HG03159 (cell line): ENCODE measurements at regions not wholly inside any gene's neighbourhood (a gene's known extent, or its start where the extent isn't known, plus 50 kb on each side); places are given as distances from the start of the nearest gene placed in this dataset.

ENCODE experiments used
- ATAC-seq: cut with Tn5 transposase; IDR thresholded peaks from one replicate; pipeline ENCODE4 v1.9.1; 2021; ENCODE audit warnings: mild to moderate bottlenecking, moderate library complexity; ENCODE audit not compliant: unreplicated experiment

- no peak for ATAC-seq
Measured at GRCh38 chr5:18027241-18027867, 393.1 kb downstream of the TAF11L14 start.

GRCh38 chr5:18028036-18028435 is 393.8 kb downstream of the TAF11L14 start:
- no peak for ATAC-seq

DNA sequence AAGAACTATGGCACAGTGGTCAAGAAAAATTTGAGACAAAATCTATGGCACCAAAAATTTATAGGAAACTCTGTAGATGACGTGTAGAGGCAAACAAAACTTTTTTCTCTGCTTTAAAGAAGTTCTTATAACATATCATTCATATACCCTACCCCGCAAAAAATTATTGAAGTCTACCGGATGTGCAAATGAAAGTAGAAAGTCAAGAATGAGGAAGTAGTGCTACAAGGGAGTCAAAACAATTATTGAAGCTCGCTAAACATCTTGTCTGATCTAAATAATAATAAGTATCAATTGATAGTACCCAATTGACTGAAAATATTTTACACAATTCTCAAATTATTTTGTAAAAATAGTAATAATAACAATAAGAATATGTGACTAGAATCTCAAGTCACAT is 398.5 kb downstream of the TAF11L14 start:
- peak; percentile 63 for ATAC-seq

DNA sequence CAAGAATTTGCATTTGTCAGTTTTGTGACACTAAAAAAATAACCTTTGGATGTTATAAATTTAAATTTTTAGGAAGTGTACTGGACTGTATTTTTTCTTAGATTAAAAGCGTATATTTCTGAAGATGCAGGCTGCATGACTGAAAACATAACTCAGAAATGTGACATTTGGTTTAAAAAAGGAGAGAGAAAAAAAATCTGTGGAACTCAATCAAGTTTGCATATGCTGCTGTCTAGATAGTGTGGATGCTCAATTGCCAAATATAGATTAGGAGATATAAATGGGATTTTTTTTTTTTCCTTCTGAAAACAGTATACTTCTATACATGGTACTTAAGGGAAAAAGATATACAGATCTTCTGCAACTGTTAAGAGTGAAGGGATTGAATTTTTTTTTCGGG is 402.3 kb downstream of the TAF11L14 start:
- ATAC-seq, result no peak

GRCh38 chr5:18037718-18038117 is 403.5 kb downstream of the TAF11L14 start:
- no peak for ATAC-seq

DNA sequence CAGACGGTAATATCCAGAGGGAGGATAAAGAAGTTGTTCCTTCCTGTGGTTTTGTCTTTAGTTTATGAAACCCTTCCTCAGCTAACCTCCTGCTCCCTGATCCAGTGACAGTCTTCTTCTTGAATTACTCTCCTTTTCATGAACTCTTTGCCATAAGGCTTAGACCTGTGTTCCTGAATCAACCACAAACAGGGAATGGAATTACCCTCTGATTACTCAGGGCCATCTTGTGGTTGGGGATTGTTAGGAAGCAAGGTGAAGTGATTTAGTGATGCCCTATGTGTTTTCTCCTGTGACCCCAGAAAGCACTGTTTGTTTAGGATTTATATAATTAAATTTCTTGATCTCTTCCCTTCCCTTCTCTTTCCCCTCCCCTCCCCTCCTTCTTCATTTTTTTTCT is 409.1 kb downstream of the TAF11L14 start:
- no peak for ATAC-seq

DNA sequence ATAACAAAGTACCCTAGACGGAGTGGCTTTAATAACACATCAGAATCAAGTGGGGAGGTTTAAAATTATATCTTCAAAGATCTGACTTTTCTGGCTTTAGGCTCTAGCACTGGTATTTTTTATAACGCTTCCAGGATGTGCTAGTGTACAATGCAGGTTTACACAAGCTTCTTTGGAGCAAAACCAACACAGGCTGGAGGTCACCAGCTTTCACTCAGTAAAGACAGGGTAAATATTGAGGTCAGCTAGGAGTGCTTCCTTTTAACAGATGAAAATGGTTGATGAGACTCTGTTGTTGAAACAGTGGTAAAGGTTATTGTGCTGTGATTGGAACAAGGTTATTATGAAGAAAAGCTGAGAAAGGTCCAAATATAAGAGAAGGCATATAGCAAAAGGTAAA is 414.2 kb downstream of the TAF11L14 start:
- no peak for ATAC-seq

- ATAC-seq, result no peak
Measured at GRCh38 chr5:18050345-18050744, 416.1 kb downstream of the TAF11L14 start.

DNA sequence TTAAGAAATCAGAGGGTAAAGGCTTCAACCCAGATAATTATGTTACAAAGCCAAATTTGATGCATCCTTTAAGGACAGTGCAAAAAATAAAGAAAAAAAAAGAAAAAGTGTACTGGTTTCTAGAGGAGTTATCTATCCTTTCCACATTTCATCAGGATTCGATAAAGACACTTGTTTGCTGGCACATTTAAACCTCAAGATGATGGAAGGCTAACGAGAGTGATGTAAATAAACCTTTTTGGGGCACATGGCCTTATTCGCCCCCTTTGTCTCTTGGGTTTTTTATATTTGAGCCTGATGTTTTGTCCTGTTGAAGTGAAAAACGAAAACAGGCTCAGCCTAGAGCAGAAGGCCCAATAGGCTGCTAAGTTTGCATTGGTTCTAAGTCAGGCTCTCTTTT is 416.5 kb downstream of the TAF11L14 start:
- no peak for ATAC-seq

DNA sequence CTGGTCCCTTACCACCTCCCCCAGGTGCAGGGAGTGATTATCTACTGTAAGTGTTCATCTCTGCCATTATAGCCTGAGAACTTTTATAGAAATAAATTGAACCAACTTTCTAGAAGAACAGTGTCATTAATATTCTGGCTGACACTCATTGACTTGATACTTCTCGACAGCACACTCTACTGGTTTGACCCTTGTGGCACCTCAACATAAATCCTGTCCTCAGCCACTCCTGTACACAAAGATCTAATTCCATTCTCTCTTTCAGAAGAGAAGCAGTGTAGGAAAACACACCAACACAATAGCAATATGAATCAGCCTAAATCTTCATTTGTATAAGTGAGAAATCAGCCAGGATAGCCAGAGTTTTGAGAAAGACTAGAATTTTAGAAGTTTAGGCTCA is 417.7 kb downstream of the TAF11L14 start:
- no peak for ATAC-seq

DNA sequence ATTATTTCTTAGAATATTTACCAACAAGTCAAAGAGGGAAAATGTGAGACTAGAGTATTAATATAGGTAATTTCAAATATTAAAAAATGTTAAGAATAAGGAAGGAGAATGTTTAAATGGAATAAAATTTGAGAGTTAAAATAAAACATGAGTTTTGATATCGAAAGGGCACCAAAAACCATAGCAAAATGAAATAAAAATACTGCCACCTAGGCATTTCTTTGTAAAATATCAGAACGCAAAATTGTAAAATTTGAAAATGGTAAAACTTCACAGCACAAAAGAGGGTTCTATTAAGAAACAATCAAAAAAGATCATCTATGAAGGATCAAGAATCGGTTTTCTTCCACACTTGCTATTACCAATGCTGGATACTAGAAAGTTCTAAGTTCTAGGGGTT is 418.3 kb downstream of the TAF11L14 start:
- ATAC-seq, result no peak

GRCh38 chr5:18057725-18058124 is 423.5 kb downstream of the TAF11L14 start:
- no peak for ATAC-seq

DNA sequence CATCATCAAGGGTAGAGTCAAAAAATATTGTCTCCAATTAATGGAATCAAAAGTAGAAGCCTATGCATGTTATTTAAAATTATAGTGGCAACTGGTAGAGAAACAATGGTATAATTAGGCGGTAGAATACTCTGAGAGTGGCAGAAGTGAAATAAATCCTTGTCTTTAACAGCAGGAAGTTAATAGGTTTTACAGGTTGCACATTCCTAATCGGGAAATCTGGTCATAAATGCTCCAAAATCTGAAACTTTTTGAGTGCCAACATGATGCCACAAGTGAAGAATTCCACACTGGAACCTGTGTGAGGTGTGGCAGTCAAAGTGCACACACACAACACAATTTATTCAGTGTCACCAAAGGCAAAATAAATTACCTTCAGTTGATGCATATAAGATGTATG is 433.4 kb downstream of the TAF11L14 start:
- no peak for ATAC-seq

DNA sequence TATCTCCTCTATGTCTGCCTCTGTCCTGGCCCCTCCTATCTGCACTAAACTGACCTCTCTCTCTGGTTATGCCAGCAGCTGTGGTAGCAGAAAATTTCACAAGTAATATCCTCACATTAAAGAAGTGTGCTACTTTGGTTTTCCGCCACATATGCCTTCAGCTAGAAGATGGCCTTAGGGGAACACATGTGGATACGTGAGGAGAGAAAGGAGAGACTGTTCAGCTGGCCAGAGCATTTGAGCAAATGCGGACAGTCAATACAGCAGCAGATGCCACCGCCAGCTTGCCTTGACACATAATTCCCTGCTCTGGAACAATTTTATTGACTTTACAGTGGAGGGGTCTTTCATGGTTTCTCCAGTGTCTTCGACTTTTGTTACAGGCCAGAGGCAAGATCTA is 434.6 kb downstream of the TAF11L14 start:
- no peak for ATAC-seq

DNA sequence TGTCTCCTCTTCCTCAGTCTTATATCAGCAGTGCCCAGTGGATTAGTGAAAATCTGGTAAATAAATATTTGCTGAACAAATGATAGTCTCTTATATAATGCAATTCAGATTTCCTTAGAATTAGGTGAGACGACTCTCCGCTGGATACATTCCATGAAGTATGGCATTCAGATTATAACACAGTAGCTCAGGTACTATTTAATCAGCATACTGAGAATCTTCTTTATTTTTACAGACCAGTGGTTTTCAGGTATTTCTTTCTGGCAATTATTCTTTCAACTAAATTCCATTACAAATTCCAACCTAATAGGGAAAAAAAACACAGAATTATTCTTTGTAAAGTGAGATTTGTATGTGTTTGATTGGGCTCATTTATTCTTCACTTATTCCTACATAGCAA is 435.5 kb downstream of the TAF11L14 start:
- ATAC-seq, result no peak

GRCh38 chr5:18072600-18072999 is 438.3 kb downstream of the TAF11L14 start:
- no peak for ATAC-seq

- ATAC-seq, result no peak
Measured at GRCh38 chr5:18074961-18075360, 440.7 kb downstream of the TAF11L14 start.

GRCh38 chr5:18078157-18078556 is 443.9 kb downstream of the TAF11L14 start:
- ATAC-seq, result no peak

- no peak for ATAC-seq
Measured at GRCh38 chr5:18079831-18080230, 445.6 kb downstream of the TAF11L14 start.

GRCh38 chr5:18088020-18088579 is 453.8 kb downstream of the TAF11L14 start:
- no peak for ATAC-seq

- no peak for ATAC-seq
Measured at GRCh38 chr5:18090177-18090576, 455.9 kb downstream of the TAF11L14 start.

DNA sequence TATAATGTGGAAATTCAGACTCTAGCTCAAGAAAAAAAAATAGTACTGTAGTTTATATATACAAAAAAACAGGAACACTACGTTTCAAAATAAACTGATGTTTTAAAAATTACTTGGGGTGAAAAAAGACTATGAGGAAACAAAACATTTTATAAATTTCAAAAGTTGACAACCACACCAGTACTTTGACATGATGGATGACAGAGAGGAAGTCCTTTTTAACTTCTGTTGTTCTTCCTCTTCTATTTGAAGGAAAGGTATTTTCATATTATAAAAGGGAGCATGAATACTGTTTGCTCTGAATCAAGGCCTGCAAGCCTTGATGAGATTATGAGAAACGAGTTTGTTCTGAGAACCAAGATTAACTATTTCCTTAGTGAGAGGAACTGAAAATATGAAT is 456.9 kb downstream of the TAF11L14 start:
- ATAC-seq, result no peak

- no peak for ATAC-seq
Measured at GRCh38 chr5:18091758-18092157, 457.5 kb downstream of the TAF11L14 start.
